ENCODE measurements at regions not wholly inside any gene's neighbourhood (a gene's known extent, or its start where the extent isn't known, plus 50 kb on each side); places are given as distances from the start of the nearest gene placed in this dataset.

DNA sequence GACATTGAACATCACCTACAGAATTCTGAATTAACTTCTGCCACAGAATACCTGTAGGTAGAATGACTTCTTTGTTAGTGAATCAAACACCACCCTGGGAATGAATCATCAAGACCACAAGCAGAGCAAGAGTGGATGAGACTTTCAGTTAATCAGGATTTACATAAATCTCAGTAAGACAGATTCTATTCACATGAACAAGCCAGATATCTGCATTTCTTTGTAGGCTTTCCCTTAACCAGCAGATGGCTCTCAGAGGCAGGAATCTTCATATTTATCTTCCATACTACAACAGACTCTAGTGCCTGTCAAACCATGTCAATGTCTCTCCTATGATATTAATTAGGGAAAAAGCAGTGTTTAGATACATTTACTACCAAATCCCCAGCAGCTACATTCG lies 412.1 kb downstream of the KLF12 start:
- Histone ChIP-seq H3K36me3 (ENCODE audit: control insufficient read depth, insufficient read depth, low read length) (no peaks in the 10 kb centered on the region), H3K27me3 (ENCODE audit: control insufficient read depth, insufficient read depth, low read length) (no peaks in the 10 kb centered on the region), H3K4me3 (ENCODE audit: low read depth, low read length) (no peak overlapping the region)
- DNase-seq (ENCODE audit: low read depth), result peak; percentile 81
- TF ChIP-seq, protein P1, sequence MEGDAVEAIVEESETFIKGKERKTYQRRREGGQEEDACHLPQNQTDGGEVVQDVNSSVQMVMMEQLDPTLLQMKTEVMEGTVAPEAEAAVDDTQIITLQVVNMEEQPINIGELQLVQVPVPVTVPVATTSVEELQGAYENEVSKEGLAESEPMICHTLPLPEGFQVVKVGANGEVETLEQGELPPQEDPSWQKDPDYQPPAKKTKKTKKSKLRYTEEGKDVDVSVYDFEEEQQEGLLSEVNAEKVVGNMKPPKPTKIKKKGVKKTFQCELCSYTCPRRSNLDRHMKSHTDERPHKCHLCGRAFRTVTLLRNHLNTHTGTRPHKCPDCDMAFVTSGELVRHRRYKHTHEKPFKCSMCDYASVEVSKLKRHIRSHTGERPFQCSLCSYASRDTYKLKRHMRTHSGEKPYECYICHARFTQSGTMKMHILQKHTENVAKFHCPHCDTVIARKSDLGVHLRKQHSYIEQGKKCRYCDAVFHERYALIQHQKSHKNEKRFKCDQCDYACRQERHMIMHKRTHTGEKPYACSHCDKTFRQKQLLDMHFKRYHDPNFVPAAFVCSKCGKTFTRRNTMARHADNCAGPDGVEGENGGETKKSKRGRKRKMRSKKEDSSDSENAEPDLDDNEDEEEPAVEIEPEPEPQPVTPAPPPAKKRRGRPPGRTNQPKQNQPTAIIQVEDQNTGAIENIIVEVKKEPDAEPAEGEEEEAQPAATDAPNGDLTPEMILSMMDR (IDR thresholded peaks at IDR 0.05; ENCODE audit: insufficient read depth, low read length, poor library complexity, severe bottlenecking), result peak; percentile 47

- DNase-seq (ENCODE audit: low read depth), result no peak
- TF ChIP-seq, protein P1 (IDR thresholded peaks at IDR 0.05; ENCODE audit: insufficient read depth, low read length, poor library complexity, severe bottlenecking), result no peak
- Histone ChIP-seq H3K36me3 (ENCODE audit: control insufficient read depth, insufficient read depth, low read length) (no peaks in the 10 kb centered on the region), H3K27me3 (ENCODE audit: control insufficient read depth, insufficient read depth, low read length) (no peaks in the 10 kb centered on the region), H3K4me3 (ENCODE audit: low read depth, low read length) (no peak overlapping the region)
Observed at GRCh38 chr13:73721571-73721970, 412.6 kb downstream of the KLF12 start.

DNA sequence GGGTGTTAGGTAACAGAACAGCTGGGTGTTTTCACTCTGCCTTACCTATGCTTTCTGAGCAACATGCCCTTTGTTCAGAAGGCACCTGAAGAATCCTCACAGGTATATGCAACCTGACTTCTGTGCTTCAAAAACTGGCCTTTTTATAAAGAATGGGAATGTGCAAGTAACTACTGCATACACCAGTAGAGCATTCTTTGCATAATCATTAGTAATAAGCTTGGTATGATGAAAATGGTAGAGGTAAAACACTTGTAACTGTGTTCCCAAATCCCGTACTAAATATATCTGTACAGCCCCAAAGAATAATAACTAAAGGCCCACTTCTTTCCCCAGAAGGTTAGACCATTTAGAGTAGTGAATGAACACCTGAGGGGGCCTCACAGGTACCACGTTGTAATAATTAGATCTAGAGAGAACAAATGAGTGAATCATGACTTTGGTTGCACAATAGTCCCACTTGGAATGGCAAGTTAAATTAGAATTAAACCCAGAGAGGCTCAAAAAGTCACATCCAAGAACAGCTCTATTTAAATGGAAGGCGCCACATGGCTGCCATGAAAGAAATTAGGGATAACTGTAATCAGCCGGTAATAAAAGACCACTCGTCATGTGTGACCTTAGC lies 413.9 kb downstream of the KLF12 start:
- TF ChIP-seq, protein P1 (IDR thresholded peaks at IDR 0.05; ENCODE audit: insufficient read depth, low read length, poor library complexity, severe bottlenecking), result no peak
- Histone ChIP-seq H3K27me3 (ENCODE audit: control insufficient read depth, insufficient read depth, low read length) (no peaks in the 10 kb centered on the region), H3K4me3 (ENCODE audit: low read depth, low read length) (no peak overlapping the region), H3K36me3 (ENCODE audit: control insufficient read depth, insufficient read depth, low read length) (no peaks in the 10 kb centered on the region)
- no peak for DNase-seq (ENCODE audit: low read depth)

- no peaks in the 10 kb centered on the region for H3K27me3 ChIP-seq (ENCODE audit: control insufficient read depth, insufficient read depth, low read length)
- no peak overlapping the region for H3K4me3 ChIP-seq (ENCODE audit: low read depth, low read length)
- DNase-seq (ENCODE audit: low read depth), result no peak
- TF ChIP-seq, protein P1 (IDR thresholded peaks at IDR 0.05; ENCODE audit: insufficient read depth, low read length, poor library complexity, severe bottlenecking), result no peak
- no peaks in the 10 kb centered on the region for H3K36me3 ChIP-seq (ENCODE audit: control insufficient read depth, insufficient read depth, low read length)
Observed at GRCh38 chr13:73718246-73718645, 416.0 kb downstream of the KLF12 start.

DNA sequence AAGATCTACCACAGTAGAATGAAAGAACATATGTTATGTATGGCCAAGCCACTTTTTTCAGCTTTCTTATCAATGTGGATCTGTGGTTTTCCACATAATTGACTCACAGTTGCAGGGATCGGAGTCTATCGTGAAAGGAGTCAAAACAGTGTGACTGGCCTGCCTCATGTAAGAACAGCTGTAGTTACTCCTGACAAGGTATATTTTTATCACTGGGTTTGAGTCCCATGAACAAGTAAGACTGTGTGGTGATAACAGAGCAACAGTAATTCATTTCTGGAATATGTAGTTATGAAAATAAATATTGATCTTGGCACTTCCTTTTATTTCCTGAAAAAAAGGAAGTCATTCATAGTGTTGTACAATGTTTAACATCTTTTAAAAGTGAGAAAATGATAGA lies 416.6 kb downstream of the KLF12 start:
- TF ChIP-seq, protein P1 (IDR thresholded peaks at IDR 0.05; ENCODE audit: insufficient read depth, low read length, poor library complexity, severe bottlenecking), result no peak
- no peaks in the 10 kb centered on the region for H3K36me3 ChIP-seq (ENCODE audit: control insufficient read depth, insufficient read depth, low read length)
- DNase-seq (ENCODE audit: low read depth), result peak; percentile 31
- no peaks in the 10 kb centered on the region for H3K27me3 ChIP-seq (ENCODE audit: control insufficient read depth, insufficient read depth, low read length)
- no peak overlapping the region for H3K4me3 ChIP-seq (ENCODE audit: low read depth, low read length)

- no peaks in the 10 kb centered on the region for H3K36me3 ChIP-seq (ENCODE audit: control insufficient read depth, insufficient read depth, low read length)
- TF ChIP-seq, protein P1 (IDR thresholded peaks at IDR 0.05; ENCODE audit: insufficient read depth, low read length, poor library complexity, severe bottlenecking), result no peak
- H3K27me3 ChIP-seq (ENCODE audit: control insufficient read depth, insufficient read depth, low read length), result no peaks in the 10 kb centered on the region
- no peak overlapping the region for H3K4me3 ChIP-seq (ENCODE audit: low read depth, low read length)
- DNase-seq (ENCODE audit: low read depth), result no peak
Observed at GRCh38 chr13:73715911-73716510, 418.2 kb downstream of the KLF12 start.

Measured in kidney epithelial cell (primary cell).